HG03469 (cell line): ENCODE measurements at regions not wholly inside any gene's neighbourhood (a gene's known extent, or its start where the extent isn't known, plus 50 kb on each side); places are given as distances from the start of the nearest gene placed in this dataset.
"Not testable (repeated sequence)": the region's sequence is repeated elsewhere in the genome, so short reads cannot be mapped to it uniquely, and the experiment has no call there.

Experiments used
- ATAC-seq: cut with Tn5 transposase; IDR thresholded peaks from one replicate; pipeline ENCODE4 v1.9.1; 2021; ENCODE audit warnings: mild to moderate bottlenecking, moderate library complexity, moderate number of reproducible peaks; ENCODE audit not compliant: unreplicated experiment

DNA sequence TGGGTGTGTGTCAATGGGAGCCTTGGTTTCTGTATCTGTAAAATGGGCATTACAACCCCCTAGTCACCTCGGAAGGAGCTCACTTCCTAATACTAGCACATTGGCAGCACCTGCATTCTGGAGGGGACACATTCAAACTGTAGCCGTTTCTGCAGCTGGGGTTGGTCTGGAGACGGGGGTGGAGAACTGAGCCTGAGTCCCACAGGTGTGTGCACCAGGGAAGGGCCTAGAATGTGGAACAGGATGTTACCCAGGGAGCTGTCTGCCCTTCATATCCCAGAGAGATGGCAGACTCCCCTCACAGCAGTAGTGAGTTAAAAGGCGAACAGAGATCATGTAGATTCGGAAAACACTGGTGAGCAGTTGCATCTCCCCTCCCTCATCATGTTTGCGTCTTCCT, 272.8 kb upstream of the ZNF32 start:
- ATAC-seq = no peak

DNA sequence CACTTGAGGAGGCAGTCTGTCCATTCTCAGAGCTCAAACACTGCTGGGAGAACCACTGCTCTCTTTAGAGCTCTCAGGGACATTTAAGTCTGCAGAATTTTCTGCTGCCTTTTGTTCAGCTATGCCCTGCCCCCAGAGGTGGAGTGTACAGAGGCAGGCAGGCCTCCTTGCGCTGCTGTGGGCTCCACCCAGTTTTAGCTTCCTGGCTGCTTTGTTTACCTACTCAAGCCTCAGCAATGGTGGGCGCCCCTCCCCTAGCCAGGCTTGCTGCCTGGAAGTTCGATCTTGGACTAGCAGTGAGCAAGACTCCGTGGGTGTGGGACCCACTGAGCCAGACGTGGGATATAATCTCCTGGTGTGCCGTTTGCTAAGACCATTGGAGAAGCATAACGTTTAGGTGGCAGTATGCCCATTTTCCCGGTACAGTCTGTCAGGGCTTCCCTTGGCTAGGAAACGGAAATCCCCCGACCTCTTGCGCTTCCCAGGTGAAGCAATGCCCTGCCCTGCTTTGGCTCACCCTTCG, 271.6 kb upstream of the ZNF32 start:
- not testable (repeated sequence) for ATAC-seq

DNA sequence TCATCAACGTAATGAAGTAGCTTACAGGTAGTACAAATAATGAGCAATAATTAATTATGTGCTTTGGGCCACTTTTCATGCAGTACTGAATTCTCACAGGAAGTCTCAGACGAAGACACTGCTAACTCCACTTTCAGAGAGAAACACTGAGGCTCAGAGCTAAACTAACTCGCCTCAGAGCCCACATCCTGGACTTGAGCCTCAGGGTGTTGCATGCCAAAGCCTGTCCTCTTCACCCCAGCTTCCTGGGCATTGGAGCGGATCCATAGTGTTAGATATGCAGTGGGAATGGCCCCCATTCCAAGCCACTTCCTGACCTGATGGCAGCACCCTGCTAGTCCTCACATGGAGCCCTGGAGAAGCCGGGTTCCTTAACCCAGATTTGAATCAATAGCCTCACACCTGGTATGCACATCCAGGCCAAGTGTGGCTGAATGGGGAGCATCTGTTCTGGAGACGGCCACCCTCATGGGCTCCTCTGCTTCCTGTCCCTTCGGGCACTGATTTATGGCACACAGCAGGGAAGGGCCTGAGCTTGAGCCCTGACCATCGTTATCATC, 265.1 kb upstream of the ZNF32 start:
- no peak for ATAC-seq

DNA sequence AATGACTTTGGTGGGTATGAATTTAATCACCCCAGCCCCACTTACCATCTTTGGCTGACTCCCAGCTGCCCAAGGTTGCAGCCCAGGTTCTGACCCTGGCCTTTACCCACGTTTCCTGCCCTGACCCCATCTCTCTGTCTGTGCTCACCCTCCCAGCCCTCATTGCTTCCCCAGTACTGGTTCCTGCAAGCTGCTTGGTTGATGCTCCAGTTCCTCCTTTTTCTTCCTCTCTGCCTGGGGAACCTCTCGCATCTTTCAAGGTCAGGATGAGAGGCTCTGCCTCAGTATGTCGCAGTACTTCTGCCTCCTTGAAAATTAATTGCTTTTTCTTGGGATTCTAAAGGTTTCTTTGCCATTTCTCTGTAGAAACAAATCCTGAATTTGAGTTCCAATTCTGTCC, 263.8 kb upstream of the ZNF32 start:
- no peak for ATAC-seq

DNA sequence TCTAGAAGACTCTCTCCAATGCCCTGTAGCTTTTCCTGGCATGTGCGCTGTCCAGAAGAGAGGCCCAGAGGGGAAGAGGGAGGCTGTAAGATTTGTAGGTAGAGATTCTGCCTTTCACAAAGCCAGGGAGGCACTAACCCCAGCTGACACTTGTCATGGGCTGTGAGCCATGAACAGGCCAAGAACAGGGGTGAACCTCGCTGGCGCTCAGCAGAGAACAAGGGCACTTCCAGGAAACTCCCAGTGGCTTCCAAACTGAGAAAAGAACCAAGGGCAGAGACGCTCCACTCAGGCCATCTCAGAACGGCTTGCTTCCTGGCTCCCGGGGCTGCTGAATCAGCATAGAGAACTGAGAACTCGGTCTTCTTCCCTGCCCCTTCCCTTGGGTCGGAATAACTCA, 257.8 kb upstream of the ZNF32 start:
- no peak for ATAC-seq

DNA sequence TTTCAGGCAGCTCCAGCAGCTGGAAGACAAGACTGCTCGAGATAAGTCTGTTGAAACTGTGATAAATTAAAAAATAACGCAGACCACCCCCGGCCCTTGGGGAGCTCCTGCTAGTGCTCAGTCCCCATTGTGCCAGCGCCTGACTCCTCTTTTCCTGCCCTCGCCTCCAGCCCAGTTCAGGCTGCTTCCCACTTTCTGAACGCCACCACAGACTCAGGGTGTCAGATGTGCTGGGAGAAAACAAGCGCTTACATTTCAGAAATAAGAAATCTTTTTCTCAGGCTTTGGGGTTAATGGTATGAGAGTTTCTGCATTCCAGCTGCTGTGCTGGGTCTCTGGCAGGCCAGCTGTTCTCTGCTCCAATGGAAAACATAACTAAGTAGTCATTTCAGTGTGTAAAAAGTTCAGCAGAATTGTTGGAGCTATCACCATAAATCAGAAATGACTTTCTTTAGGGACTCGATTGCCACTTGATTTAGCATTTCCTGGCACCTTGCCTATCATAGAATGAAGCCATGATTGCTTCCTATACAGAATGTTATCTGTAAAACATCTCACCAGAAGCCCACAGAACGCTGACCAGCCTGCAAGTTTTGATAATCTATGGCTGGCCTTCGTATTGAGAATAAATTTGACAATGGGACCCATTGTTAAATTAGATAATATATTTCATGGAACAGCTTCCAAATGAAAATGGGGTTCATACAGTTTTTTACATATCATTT, 257.0 kb upstream of the ZNF32 start:
- no peak for ATAC-seq

DNA sequence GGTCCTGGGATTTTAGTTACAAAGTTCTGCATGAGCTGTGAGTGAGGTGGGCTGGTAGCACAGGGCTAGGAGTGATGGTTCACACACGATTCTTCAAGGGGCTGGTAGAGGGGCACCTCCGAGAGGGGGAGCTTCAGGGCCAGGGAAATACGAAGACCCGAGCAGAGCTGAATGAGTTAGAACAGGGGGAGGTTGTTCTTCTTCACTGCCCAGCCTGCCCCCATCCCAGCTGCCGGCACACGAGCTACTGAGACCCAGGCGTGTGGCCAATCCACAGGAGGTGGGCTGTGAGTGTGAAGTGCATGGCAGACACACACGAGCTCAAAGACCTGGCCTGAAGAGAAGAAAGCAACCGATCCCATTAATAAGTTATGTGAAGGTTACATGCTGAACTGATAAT, 256.2 kb upstream of the ZNF32 start:
- no peak for ATAC-seq

DNA sequence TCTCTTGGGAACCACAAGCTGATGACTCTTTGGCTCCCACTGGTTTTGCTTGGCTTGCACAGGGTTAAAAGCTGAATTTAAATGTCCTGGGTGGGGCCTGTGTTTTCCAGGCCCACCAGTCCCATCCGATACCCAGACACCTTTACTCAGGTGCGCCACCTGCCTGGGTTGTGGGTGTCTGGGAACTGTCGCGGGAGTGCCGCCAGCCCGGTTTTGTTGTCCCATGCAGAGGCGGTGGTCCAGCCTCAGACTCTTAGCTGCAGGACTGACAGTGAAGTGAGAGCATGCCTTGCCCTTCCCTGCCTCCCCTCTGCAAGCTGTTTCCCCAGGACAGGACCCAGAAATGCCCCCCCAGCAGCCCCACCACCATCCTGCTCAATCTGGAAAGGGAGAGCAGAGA, 255.6 kb upstream of the ZNF32 start:
- no peak for ATAC-seq

DNA sequence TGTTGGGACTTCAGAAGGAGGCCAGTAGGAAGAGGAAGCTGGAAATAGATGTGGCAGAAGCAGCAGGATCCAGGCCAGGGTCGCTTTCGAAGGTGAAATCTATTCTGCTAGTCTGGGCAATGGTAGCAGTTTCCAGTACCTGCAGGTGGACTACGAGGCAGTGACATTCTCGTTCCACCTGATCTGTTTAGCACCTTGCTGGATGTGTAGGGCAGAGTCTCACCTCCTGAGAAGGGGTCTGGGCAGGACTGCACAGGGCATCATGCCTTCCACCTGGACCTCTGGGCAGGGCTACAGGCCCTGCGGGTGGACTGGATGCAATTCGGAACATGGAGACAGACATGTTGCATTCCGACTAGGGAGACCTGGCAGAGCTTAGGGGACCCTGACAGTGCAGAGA, 254.8 kb upstream of the ZNF32 start:
- ATAC-seq = no peak

DNA sequence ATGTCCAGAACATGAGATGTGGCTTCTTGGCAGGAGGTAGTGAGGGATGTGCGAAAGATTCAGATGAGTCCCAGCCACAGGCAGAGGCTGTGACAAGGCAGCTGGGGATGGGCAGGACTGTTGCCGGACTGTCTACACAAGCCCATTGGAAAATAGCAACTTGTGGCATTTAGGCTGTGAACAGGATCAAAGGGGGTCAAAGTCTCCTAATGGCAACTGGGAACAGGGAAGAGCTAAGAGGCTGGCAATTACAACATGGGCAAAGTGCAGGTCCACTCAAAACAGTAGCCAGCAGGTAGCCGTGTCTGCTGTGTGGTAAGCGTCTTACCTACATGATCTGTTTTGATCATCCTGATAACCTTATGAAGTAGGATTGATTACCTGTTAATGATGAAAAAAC, 254.2 kb upstream of the ZNF32 start:
- no peak for ATAC-seq

DNA sequence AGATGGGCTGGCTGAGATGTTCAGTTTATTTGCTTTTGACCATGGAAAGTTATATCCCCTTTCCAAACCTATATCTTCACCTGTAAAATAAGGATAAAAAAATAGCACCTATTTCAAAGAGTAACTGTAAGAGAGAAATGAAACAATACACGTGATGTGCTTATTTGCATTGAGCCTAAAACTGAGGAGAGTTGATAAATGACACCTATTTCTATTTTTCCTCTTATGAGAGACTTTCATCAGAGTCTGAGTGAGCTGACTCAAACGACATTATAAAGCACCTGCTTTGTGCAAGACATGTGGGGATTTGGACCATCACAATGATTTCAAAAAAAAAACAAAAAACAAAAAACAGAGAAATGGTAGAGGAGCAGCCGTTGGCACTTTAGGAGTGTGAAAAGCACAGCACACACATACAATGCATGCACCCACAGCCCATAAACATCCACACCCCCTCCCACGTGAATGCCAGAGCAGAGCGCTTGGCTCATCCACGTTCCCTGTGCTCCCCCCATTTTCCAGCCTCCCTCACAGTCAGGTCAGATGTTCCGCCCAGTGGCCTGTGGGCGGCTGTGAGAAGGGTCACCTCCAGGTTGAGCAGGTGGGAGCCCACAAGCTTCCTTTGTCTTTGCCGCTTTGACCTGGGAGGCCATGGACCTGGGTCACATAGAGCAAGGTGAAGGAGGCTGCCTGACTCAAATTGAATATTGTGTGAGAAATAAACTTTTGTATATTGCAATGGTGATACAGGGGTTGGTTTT, 253.2 kb upstream of the ZNF32 start:
- ATAC-seq = no peak

DNA sequence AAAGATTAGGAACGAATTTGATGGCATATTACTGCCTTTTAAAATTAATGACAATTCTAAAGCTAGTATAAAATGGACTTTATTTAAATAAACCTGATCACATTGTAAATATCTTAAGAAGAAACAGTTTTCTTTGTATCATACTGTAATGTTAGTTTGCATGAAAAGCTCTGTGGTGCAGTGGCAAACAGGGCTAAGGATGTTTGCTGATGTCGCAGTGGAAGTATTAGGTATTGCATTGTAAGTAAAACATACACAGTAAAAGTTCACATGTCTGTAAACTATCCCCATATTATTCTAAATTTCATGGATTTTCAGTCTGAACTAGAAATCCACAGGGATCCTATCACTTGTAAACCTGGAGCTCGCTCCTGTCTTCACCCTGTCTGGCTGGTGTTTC, 252.6 kb upstream of the ZNF32 start:
- no peak for ATAC-seq

DNA sequence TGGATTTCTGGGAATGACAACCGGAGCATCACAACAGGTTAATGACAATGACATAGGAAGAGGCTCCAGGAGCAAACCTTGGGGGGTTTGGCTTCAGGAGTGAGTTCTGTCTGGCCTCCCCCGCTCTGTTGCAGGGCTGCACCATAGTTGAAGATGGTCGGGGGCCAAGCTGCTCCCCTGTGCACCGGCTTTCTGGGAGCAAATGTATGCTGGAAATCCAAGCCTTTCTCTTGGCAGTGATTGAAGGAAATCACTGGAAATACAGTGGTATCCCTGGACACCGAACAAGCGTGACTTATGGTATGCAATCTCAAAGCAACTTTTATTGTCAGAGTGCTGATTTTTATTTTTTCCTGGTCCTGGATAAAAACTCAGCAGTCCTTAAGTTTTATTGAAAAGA, 251.9 kb upstream of the ZNF32 start:
- ATAC-seq = no peak

DNA sequence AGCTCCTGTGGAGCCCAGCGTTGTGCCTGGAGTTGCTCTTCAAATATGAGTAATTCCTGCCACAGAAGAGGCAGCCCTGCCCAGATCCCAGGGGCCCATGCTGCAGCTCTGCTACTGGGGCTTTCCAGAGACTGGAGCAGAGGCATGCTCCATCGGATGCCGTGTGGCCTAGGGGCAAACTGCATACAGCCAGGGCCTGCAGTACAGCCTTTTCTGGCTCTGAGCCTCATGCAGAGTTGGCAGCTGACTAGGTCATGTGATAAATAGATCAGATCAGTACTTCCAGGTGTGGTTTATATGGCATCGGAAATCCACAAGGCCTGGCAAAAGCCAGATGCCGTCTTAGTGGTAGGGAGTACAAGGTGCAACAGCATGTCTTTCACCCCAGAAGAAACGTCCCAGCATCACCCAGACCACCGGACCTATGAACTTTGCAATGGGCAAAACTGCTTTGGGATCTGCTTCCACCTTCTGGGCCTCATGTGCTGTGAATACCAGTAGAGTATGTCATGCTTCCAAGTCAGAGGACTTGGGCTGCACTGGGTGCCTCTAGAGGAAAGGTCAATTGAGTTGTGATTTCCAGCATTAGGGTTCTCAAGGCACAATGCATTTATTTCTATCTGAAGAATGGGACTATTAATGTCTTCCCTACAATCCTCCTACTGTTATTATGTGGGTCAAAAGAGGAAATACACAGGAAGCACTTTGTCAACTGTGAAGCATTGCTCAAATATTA, 250.7 kb upstream of the ZNF32 start:
- no peak for ATAC-seq

DNA sequence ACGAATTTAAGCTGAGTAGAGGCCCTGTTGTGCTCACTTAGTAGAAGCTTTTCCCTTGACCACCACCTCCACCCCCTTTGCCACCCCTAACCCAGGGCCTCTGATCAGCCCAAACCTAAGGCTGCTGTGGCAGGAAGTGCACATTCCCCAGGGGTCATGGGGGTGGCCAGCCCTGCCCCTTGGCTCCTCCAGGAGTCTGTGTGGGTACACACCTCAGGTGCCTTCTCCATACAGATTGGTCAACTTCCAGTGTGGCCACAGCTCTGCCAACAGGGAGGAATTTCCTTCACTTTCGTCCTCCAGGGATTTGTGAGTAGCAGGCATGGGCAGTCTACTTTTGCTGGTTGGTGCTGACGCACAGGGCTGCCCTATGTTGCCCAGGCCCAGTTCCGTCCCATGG, 249.9 kb upstream of the ZNF32 start:
- no peak for ATAC-seq

DNA sequence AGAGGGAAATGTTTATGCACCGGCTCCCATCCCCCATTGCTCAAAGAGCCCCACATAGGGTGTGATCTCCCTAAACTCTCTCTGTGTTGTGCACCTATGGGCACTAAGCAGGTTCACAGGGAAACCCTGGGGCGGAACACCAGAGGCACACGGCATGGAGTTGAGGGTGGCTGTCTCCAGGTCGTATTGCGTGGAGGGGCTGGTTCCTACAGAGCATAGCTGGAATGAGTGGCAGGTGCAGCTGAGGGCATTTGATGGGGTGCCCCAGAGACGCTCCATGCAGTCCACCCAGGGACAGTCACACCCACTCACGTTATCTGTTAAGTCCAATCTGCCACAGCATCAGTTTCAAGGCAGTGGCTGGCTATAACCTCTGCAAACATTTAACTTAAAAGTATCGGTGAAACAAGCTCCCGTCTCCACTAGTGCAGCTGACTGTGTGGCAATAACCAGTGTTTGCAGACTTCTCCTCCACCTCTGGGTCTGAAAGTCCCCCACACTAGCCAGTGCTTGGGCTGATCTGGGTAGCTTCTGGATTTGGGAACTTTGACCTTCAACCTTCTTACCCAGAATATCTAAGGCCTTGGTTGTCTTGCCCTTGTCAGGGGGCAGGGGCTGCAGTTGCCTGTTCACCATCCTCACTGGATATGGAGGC, 249.2 kb upstream of the ZNF32 start:
- no peak for ATAC-seq

DNA sequence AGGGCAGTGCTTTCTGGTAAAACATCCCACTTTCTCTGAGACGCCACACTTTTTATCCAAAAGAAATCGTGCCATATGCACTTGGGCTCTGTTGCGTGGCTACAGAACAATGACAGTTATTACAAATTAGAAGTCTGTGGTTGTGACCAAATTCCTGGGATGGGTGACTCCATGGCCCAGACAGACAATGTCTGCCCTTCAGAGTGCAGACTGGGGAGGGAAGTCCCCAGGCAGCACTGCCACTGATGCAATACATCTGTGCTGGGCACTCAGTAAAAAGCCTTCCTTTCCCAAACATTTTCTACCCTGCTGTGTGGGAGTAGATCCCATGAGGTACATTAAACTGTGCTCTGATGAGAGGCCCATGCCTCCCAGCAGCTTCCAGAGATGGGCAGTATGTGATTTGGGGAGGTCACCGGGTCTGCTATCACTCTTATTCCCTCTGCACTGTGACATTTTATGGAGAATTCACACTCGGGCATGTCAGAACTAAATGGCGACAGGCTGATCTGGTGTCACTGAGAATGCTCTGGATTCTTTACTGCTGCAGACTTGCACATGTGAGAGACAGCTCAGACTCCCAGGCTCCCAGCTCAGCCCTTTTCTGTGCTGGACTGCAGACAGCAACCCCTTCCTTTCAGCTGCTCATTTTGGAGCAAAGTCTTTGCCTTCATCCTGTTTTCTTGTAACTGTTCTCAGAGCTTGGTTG, 243.5 kb upstream of the ZNF32 start:
- ATAC-seq = no peak

DNA sequence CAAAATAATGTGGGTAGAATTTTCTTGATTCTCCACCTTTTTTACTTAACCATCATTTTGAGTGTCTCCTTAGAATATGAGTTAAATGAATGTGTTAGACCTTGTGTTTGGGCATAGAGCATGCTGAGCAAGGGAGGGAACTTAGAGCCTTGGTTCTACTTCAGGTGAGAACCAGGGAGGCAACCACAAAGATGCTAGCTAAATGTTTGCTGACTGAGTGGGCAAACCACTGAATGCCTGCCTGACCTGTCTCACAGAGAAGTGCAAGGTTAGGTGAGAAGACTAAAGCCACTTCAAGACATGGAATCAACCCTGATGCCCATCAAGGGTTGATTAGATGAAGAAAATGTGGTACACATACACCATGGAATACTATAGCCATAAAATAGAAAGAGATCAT, 242.6 kb upstream of the ZNF32 start:
- no peak for ATAC-seq

DNA sequence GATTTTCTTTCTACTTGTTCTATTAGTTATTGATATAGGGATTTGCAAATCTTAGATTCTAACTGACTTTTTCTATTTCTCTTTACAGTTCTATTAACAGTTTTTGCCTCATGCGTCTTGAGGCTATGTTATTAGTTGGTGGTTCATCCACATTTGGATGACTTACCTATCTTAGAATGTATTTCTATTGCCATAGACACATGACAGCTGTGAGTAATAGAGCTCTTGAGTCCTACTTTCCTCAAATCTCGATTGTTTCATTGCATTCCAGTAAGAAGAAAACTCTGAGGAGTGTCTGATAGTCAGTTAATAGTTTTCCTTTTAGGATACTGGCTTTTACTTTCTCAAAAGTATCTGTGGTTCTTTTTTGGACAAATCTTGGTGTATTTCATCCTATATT, 241.4 kb upstream of the ZNF32 start:
- no peak for ATAC-seq

DNA sequence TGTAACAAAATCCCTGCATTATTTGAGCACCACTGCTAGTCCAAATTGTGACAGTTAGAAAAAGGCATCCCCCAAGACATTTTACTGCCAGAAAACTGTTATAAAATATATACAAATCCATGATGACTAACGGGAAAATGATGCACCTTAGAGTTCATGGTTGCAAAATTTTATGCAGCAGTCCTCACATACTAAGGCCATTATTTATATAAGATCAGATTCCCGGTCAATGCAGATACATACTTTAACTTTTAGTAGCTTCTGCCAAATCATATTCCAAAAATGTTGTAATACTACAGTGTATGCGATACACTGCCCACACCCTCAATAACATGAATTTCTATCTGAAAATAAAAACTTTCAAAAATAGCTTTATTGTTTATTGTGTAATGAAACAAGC, 239.9 kb upstream of the ZNF32 start:
- no peak for ATAC-seq
